Astrocyte (in vitro differentiated cells and primary cell): ENCODE measurements at regions not wholly inside any gene's neighbourhood (a gene's known extent, or its start where the extent isn't known, plus 50 kb on each side); places are given as distances from the start of the nearest gene placed in this dataset.
A peak's percentile ranks its signal among the peaks of the same experiment; 100 is the strongest.

ENCODE experiments used
- DNase-seq: peaks from one replicate; pipeline ENCODE4 v3.0.0-alpha.2; 2010; ENCODE audit warnings: low read depth
- FAIRE-seq: peaks from 2 replicates; lab custom pipeline; 2011; peaks lifted over from hg19 to GRCh38; lab: Jason Lieb, UNC
- H2AFZ ChIP-seq: 2 replicates; pipeline ENCODE4 v1.6.0; 2012; ENCODE audit warnings: low read depth, low read length, inconsistent platforms
- H3K27ac ChIP-seq: 2 replicates; pipeline ENCODE4 v1.5.1; 2011; ENCODE audit warnings: low read depth, low read length, inconsistent platforms
- H3K27me3 ChIP-seq: 2 replicates; pipeline ENCODE4 v1.6.0; 2011; ENCODE audit warnings: low read length, inconsistent platforms; ENCODE audit not compliant: insufficient read depth
- H3K36me3 ChIP-seq: 2 replicates; pipeline ENCODE4 v1.5.1; 2011; ENCODE audit warnings: low read length, inconsistent platforms; ENCODE audit not compliant: insufficient read depth
- H3K4me1 ChIP-seq: 2 replicates; pipeline ENCODE4 v1.5.1; 2011; ENCODE audit warnings: low read length, inconsistent platforms; ENCODE audit not compliant: insufficient read depth
- H3K4me2 ChIP-seq: 2 replicates; pipeline ENCODE4 v1.6.0; 2012; ENCODE audit warnings: low read length, inconsistent platforms
- H3K4me3 ChIP-seq: 2 replicates; pipeline ENCODE4 v1.5.1; 2011; ENCODE audit warnings: low read depth, mild to moderate bottlenecking, low read length, inconsistent platforms; ENCODE audit not compliant: insufficient read depth
- H3K79me2 ChIP-seq: 2 replicates; pipeline ENCODE4 v1.6.0; 2012; ENCODE audit warnings: mild to moderate bottlenecking, low read length, inconsistent platforms; ENCODE audit not compliant: insufficient read depth
- H3K9ac ChIP-seq: 2 replicates; pipeline ENCODE4 v1.6.0; 2012; ENCODE audit warnings: mild to moderate bottlenecking, low read length, inconsistent platforms
- H3K9me3 ChIP-seq: 2 replicates; pipeline ENCODE4 v1.5.1; 2012; ENCODE audit warnings: low read depth, mild to moderate bottlenecking, low read length, inconsistent platforms; ENCODE audit not compliant: insufficient read depth
- H4K20me1 ChIP-seq: 2 replicates; pipeline ENCODE4 v1.6.0; 2012; ENCODE audit warnings: low read length, inconsistent platforms; ENCODE audit not compliant: insufficient read depth
- H3K27ac Mint-ChIP-seq: one replicate; pipeline ENCODE4 v1.8.0; 2021; ENCODE audit warnings: mild to moderate bottlenecking, mixed read lengths; ENCODE audit not compliant: unreplicated experiment
- H3K27me3 Mint-ChIP-seq: one replicate; pipeline ENCODE4 v1.8.0; 2021; ENCODE audit warnings: low read depth, mixed read lengths; ENCODE audit not compliant: unreplicated experiment
- H3K36me3 Mint-ChIP-seq: one replicate; pipeline ENCODE4 v1.8.0; 2021; ENCODE audit warnings: low read depth, mixed read lengths; ENCODE audit not compliant: unreplicated experiment
- H3K4me1 Mint-ChIP-seq: one replicate; pipeline ENCODE4 v1.8.0; 2021; ENCODE audit warnings: low read depth, mixed read lengths; ENCODE audit not compliant: unreplicated experiment
- H3K4me3 Mint-ChIP-seq: one replicate; pipeline ENCODE4 v1.8.0; 2021; ENCODE audit warnings: mild to moderate bottlenecking, moderate library complexity, mixed read lengths; ENCODE audit not compliant: unreplicated experiment
- H3K9me3 Mint-ChIP-seq: one replicate; pipeline ENCODE4 v1.8.0; 2021; ENCODE audit warnings: mild to moderate bottlenecking, mixed read lengths; ENCODE audit not compliant: unreplicated experiment
- CTCF ChIP-seq: IDR thresholded peaks from 2 replicates; pipeline ENCODE4 v1.5.1; 2011; ENCODE audit warnings: low read depth, mild to moderate bottlenecking, inconsistent platforms, low read length, moderate library complexity; ENCODE audit not compliant: insufficient read depth
- EZH2 ChIP-seq: IDR thresholded peaks from 2 replicates; pipeline ENCODE4 v1.6.1; 2012; ENCODE audit warnings: mild to moderate bottlenecking, low read length, inconsistent platforms; ENCODE audit not compliant: insufficient read depth

DNA sequence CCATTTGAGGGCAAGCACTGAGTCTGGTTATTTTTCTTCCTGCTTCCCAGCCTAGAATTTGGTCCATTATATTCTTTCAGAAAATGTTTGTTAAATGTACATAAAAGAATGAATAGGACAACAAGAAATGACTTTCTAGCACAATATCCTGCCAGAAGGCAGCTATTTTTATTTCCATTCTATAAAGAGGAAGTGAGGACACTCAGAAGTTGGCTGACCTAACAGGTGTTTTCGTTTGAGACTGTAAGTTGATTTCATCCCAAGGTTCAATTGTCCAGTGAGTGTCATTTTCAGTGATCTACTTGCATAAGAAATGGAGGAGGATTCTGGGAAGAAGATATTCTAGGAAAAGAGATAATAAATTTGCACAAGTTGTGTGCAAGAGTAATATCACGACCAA, 191.9 kb upstream of the POU1F1 start:
- no peak overlapping the region for H3K4me3 ChIP-seq
- H3K79me2 ChIP-seq: no peaks in the 10 kb centered on the region
- H2AFZ ChIP-seq: no peak overlapping the region
- H3K9ac ChIP-seq: no peak overlapping the region
- no peak overlapping the region for H3K27ac Mint-ChIP-seq
- H3K36me3 ChIP-seq: no peaks in the 10 kb centered on the region
- H3K27ac ChIP-seq: no peak overlapping the region
- FAIRE-seq (no peak), DNase-seq (no peak)
- H3K4me2 ChIP-seq: no peak overlapping the region
- no peak overlapping the region for H3K4me3 Mint-ChIP-seq
- H3K4me1 ChIP-seq: no peaks in the 10 kb centered on the region
- H3K4me1 Mint-ChIP-seq: no peaks in the 10 kb centered on the region
- H3K36me3 Mint-ChIP-seq: no peaks in the 10 kb centered on the region
- H3K9me3 ChIP-seq: no peaks in the 10 kb centered on the region
- no peaks in the 10 kb centered on the region for H3K27me3 Mint-ChIP-seq
- H4K20me1 ChIP-seq: no peaks in the 10 kb centered on the region
- no peaks in the 10 kb centered on the region for H3K27me3 ChIP-seq
- H3K9me3 Mint-ChIP-seq: peaks cover 7% of the 10 kb centered on the region
- TF ChIP-seq CTCF (no peak), EZH2 (no peak)

DNA sequence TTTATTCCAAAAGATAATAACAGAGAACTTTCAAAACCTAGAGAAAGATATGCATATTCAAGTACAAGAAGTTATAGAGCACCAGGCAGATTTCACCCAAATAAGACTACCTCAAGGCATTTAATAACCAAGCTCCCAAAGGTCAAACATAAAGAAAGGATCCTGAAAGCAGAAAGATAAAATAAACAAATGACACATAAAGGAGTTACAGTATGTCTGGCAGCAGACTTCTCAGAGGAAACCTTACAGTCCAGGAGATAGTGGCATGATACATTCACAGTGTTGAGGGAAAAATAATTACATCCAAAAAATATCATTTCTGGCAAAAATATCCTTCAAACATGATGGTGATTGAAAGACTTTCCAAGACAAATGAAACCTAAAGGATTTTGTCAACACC, 185.8 kb upstream of the POU1F1 start:
- H3K4me2 ChIP-seq: no peak overlapping the region
- FAIRE-seq (peak; percentile 43), DNase-seq (no peak)
- no peaks in the 10 kb centered on the region for H3K27me3 Mint-ChIP-seq
- no peak overlapping the region for H2AFZ ChIP-seq
- H3K4me3 ChIP-seq: no peak overlapping the region
- no peaks in the 10 kb centered on the region for H3K79me2 ChIP-seq
- no peak overlapping the region for H3K4me3 Mint-ChIP-seq
- H4K20me1 ChIP-seq: no peaks in the 10 kb centered on the region
- H3K4me1 ChIP-seq: no peaks in the 10 kb centered on the region
- no peaks in the 10 kb centered on the region for H3K36me3 ChIP-seq
- no peak overlapping the region for H3K9ac ChIP-seq
- H3K4me1 Mint-ChIP-seq: peaks cover 13% of the 10 kb centered on the region
- no peaks in the 10 kb centered on the region for H3K9me3 Mint-ChIP-seq
- TF ChIP-seq CTCF (no peak), EZH2 (no peak)
- no peaks in the 10 kb centered on the region for H3K27me3 ChIP-seq
- H3K27ac Mint-ChIP-seq: no peak overlapping the region
- no peak overlapping the region for H3K27ac ChIP-seq
- H3K9me3 ChIP-seq: no peaks in the 10 kb centered on the region
- no peaks in the 10 kb centered on the region for H3K36me3 Mint-ChIP-seq

DNA sequence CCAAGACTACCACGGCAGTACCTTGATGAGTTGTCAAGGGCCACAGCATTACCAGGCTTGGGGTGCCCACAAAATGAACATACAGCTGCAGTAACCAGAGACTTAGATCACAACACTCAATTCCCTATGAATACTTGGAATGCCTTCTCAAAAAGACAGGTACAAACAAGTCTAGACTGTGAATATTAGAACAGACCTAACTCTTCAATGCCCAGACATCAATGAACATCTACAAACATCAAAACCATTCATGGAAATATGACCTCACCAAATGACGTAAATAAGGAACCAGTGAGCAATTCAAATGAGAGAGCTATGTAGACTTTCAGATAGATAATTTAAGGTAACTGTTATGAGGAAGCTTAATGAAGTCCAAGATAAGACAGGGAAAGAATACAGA, 185.1 kb upstream of the POU1F1 start:
- no peak overlapping the region for H3K9ac ChIP-seq
- no peaks in the 10 kb centered on the region for H3K79me2 ChIP-seq
- H3K27ac ChIP-seq: no peak overlapping the region
- H3K4me2 ChIP-seq: no peak overlapping the region
- no peaks in the 10 kb centered on the region for H3K9me3 ChIP-seq
- no peak overlapping the region for H3K4me3 ChIP-seq
- Mint-ChIP-seq H3K4me1 (peaks cover 13% of the 10 kb centered on the region), H3K9me3 (no peaks in the 10 kb centered on the region), H3K27ac (no peak overlapping the region), H3K4me3 (no peak overlapping the region), H3K27me3 (no peaks in the 10 kb centered on the region), H3K36me3 (no peaks in the 10 kb centered on the region)
- H2AFZ ChIP-seq: no peak overlapping the region
- FAIRE-seq (no peak), DNase-seq (no peak)
- no peaks in the 10 kb centered on the region for H3K36me3 ChIP-seq
- no peaks in the 10 kb centered on the region for H4K20me1 ChIP-seq
- TF ChIP-seq EZH2: no peak
- TF ChIP-seq CTCF: no peak
- H3K4me1 ChIP-seq: no peaks in the 10 kb centered on the region
- no peaks in the 10 kb centered on the region for H3K27me3 ChIP-seq
